Colonic mucosa (tissue), 4 donors: ENCODE measurements at regions not wholly inside any gene's neighbourhood (a gene's known extent, or its start where the extent isn't known, plus 50 kb on each side); places are given as distances from the start of the nearest gene placed in this dataset.

ENCODE experiments used
- DNase-seq: peaks from one replicate; pipeline ENCODE4 v3.0.0-alpha.2; 2020
- H3K27ac ChIP-seq: fragments of 200-600 bp; one replicate; pipeline ENCODE4 v1.8.0; 2021
- H3K27me3 ChIP-seq: fragments of 200-600 bp; one replicate; pipeline ENCODE4 v1.8.0; 2021
- H3K36me3 ChIP-seq: fragments of 200-600 bp; one replicate; pipeline ENCODE4 v1.8.0; 2021
- H3K4me1 ChIP-seq: fragments of 200-600 bp; one replicate; pipeline ENCODE4 v1.8.0; 2021; ENCODE audit warnings: mild to moderate bottlenecking
- H3K4me3 ChIP-seq: fragments of 200-600 bp; one replicate; pipeline ENCODE4 v1.8.0; 2021
- H3K9ac ChIP-seq, 2 donors: one replicate each; pipeline ENCODE4 v1.7.0; 2013; ENCODE audit warnings: control low read depth in 2 of 2, low read depth in 2 of 2, low read length in 2 of 2
- H3K9me3 ChIP-seq: fragments of 200-600 bp; one replicate; pipeline ENCODE4 v1.8.0; 2021
- intact Hi-C: fragments of 100-400 bp; cut with DNase I; formaldehyde crosslinking; loops from one replicate; pipeline ENCODE4 v1.14.1; 2022
- TF ChIP-seq, protein P1 (sequence below): fragments of 200-600 bp; IDR thresholded peaks from one replicate; pipeline ENCODE4 v1.8.0; 2022; ENCODE audit warnings: antibody characterized with exemption, mild to moderate bottlenecking
- donor health status: healthy.
- donor health status: DM: no; HTN: no; CAD: no.
- donor health status: DM: no; HTN: no; CAD: no.

DNA sequence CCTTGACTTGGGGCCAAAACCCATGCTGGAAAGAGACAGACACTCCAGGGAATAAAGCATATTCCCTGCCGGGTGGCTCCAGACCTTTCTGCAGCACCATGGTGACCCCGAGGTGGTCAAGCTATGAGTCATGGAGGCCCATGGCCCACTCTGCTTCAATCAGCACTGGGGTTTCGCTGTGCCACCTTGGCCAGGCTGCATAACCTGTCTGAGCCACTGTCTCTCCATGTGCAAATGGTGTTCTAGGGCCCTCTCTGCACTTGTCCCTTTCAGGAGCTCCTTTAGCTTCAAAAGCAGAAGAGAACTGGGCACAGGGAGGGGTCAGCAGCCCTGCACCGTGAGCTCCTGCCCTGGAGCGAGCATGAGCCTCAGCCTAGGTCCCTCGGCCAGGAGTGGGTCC is 410.1 kb downstream of the SHANK2 start:
- DNase-seq: no peak
- intact Hi-C loops: no loop called here

GRCh38 chr11:70842701-70843100 is 409.7 kb downstream of the SHANK2 start:
- H3K9me3 ChIP-seq: no peaks in the 10 kb centered on the region
- intact Hi-C loops: no loop called here
- no peaks in the 10 kb centered on the region for H3K36me3 ChIP-seq
- no peaks in the 10 kb centered on the region for H3K27me3 ChIP-seq
- no peak overlapping the region for H3K9ac ChIP-seq
- no peak for DNase-seq
- no peaks in the 10 kb centered on the region for H3K4me1 ChIP-seq
- TF ChIP-seq, protein P1, sequence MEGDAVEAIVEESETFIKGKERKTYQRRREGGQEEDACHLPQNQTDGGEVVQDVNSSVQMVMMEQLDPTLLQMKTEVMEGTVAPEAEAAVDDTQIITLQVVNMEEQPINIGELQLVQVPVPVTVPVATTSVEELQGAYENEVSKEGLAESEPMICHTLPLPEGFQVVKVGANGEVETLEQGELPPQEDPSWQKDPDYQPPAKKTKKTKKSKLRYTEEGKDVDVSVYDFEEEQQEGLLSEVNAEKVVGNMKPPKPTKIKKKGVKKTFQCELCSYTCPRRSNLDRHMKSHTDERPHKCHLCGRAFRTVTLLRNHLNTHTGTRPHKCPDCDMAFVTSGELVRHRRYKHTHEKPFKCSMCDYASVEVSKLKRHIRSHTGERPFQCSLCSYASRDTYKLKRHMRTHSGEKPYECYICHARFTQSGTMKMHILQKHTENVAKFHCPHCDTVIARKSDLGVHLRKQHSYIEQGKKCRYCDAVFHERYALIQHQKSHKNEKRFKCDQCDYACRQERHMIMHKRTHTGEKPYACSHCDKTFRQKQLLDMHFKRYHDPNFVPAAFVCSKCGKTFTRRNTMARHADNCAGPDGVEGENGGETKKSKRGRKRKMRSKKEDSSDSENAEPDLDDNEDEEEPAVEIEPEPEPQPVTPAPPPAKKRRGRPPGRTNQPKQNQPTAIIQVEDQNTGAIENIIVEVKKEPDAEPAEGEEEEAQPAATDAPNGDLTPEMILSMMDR: no peak
- H3K4me3 ChIP-seq: no peak overlapping the region
- no peak overlapping the region for H3K27ac ChIP-seq

More for the DNA sequence above, 410.1 kb downstream of the SHANK2 start:
- TF ChIP-seq, protein P1: no peak
- H3K4me1 ChIP-seq: no peaks in the 10 kb centered on the region
- H3K27ac ChIP-seq: no peak overlapping the region
- H3K36me3 ChIP-seq: no peaks in the 10 kb centered on the region
- no peaks in the 10 kb centered on the region for H3K9me3 ChIP-seq
- no peaks in the 10 kb centered on the region for H3K27me3 ChIP-seq
- no peak overlapping the region for H3K4me3 ChIP-seq
- H3K9ac ChIP-seq: no peak overlapping the region

GRCh38 chr11:70843906-70844305 is 408.5 kb downstream of the SHANK2 start:
- H3K9ac ChIP-seq: no peak overlapping the region
- TF ChIP-seq, protein P1: no peak
- intact Hi-C loops: no loop called here
- H3K4me3 ChIP-seq: no peak overlapping the region
- H3K27me3 ChIP-seq: no peaks in the 10 kb centered on the region
- H3K9me3 ChIP-seq: no peaks in the 10 kb centered on the region
- H3K27ac ChIP-seq: no peak overlapping the region
- DNase-seq: no peak
- no peaks in the 10 kb centered on the region for H3K4me1 ChIP-seq
- no peaks in the 10 kb centered on the region for H3K36me3 ChIP-seq

GRCh38 chr11:70844387-70844786 is 408.0 kb downstream of the SHANK2 start:
- TF ChIP-seq, protein P1: no peak
- H3K36me3 ChIP-seq: no peaks in the 10 kb centered on the region
- intact Hi-C loops: no loop called here
- H3K9ac ChIP-seq: no peak overlapping the region
- no peak overlapping the region for H3K27ac ChIP-seq
- no peaks in the 10 kb centered on the region for H3K27me3 ChIP-seq
- H3K4me1 ChIP-seq: no peaks in the 10 kb centered on the region
- H3K4me3 ChIP-seq: no peak overlapping the region
- H3K9me3 ChIP-seq: no peaks in the 10 kb centered on the region
- no peak for DNase-seq

DNA sequence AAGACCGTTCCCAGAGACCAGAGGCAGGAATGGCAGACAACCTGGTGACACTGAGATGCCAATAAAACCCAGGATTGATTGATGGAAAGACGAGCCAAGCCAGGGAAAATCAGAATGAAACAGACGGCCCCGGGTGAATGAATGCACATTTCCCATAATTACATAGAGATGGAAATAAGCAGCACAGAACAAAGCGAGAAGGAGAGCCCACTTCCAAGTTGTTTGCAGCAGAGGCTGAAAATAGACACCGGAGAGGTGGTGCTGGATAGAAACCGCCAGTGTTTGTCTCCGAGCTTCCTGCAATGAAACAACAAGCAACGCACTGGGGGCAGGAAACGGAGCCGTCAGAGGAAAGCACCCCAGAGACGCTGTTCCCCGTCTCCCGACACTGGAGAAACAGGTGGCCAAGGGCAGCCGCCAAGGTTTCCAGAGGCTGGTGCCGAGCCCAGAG is 406.8 kb downstream of the SHANK2 start:
- no peaks in the 10 kb centered on the region for H3K27me3 ChIP-seq
- H3K9ac ChIP-seq: no peak overlapping the region
- intact Hi-C loops: no loop called here
- H3K4me1 ChIP-seq: no peaks in the 10 kb centered on the region
- no peak for DNase-seq
- no peak overlapping the region for H3K4me3 ChIP-seq
- no peaks in the 10 kb centered on the region for H3K36me3 ChIP-seq
- TF ChIP-seq, protein P1: no peak
- no peaks in the 10 kb centered on the region for H3K9me3 ChIP-seq
- H3K27ac ChIP-seq: no peak overlapping the region
